HG02943 (cell line): ENCODE measurements at regions not wholly inside any gene's neighbourhood (a gene's known extent, or its start where the extent isn't known, plus 50 kb on each side); places are given as distances from the start of the nearest gene placed in this dataset.
"Not testable (repeated sequence)": the region's sequence is repeated elsewhere in the genome, so short reads cannot be mapped to it uniquely, and the experiment has no call there.

Experiments used
- ATAC-seq: cut with Tn5 transposase; IDR thresholded peaks from one replicate; pipeline ENCODE4 v1.9.1; 2021; ENCODE audit warnings: mild to moderate bottlenecking, low read depth, moderate library complexity; ENCODE audit not compliant: unreplicated experiment

- ATAC-seq, result no peak
These were observed 173.0 kb upstream of the GOT2 start for GRCh38 chr16:58906981-58907715.

GRCh38 chr16:58904291-58904690 is 170.2 kb upstream of the GOT2 start:
- no peak for ATAC-seq

- ATAC-seq, result no peak
These were observed 155.4 kb upstream of the GOT2 start for GRCh38 chr16:58889516-58889915.

- ATAC-seq, result peak; percentile 41
These were observed 151.5 kb upstream of the GOT2 start for GRCh38 chr16:58885528-58886170.

GRCh38 chr16:58884141-58884540 is 150.0 kb upstream of the GOT2 start:
- no peak for ATAC-seq

- no peak for ATAC-seq
These were observed 149.0 kb upstream of the GOT2 start for GRCh38 chr16:58883131-58883530.

- ATAC-seq, result peak; percentile 89
These were observed 148.2 kb upstream of the GOT2 start for GRCh38 chr16:58882292-58882691.

- not testable (repeated sequence) for ATAC-seq
These were observed 144.5 kb upstream of the GOT2 start for GRCh38 chr16:58878641-58879040.

- ATAC-seq, result no peak
These were observed 132.8 kb upstream of the GOT2 start for GRCh38 chr16:58866935-58867334.

GRCh38 chr16:58863761-58864160 is 129.6 kb upstream of the GOT2 start:
- ATAC-seq, result no peak

- ATAC-seq, result no peak
These were observed 128.9 kb upstream of the GOT2 start for GRCh38 chr16:58863042-58863441.

- no peak for ATAC-seq
These were observed 128.4 kb upstream of the GOT2 start for GRCh38 chr16:58862334-58863021.

- no peak for ATAC-seq
These were observed 126.0 kb upstream of the GOT2 start for GRCh38 chr16:58859958-58860669.

- not testable (repeated sequence) for ATAC-seq
These were observed 124.5 kb upstream of the GOT2 start for GRCh38 chr16:58858577-58858976.

GRCh38 chr16:58855291-58855863 is 121.3 kb upstream of the GOT2 start:
- no peak for ATAC-seq

GRCh38 chr16:58853854-58854791 is 120.0 kb upstream of the GOT2 start:
- ATAC-seq, result peak; percentile 76

- ATAC-seq, result no peak
These were observed 116.5 kb upstream of the GOT2 start for GRCh38 chr16:58850678-58851020.

GRCh38 chr16:58850019-58850677 is 116.0 kb upstream of the GOT2 start:
- no peak for ATAC-seq

GRCh38 chr16:58848662-58849002 is 114.5 kb upstream of the GOT2 start:
- no peak for ATAC-seq
